H1 (cell line): ENCODE measurements at regions not wholly inside any gene's neighbourhood (a gene's known extent, or its start where the extent isn't known, plus 50 kb on each side); places are given as distances from the start of the nearest gene placed in this dataset.

ENCODE experiments used
- BCL11A ChIP-seq, 2 experiments: IDR thresholded peaks; one replicate each; pipeline ENCODE4 v1.6.1; 2011; ENCODE audit warnings: low read depth in 2 of 2, low read length in 2 of 2, mild to moderate bottlenecking in 2 of 2
- PHF8 ChIP-seq: fragments of 200-600 bp; sonication (generic); conservative IDR thresholded peaks from 2 replicates; pipeline ENCODE4 v1.7.1; 2012; ENCODE audit warnings: low read depth, mild to moderate bottlenecking, inconsistent platforms, low read length, moderate library complexity
- TF ChIP-seq, protein P1 (sequence below): IDR thresholded peaks from 2 replicates; pipeline ENCODE4 v1.6.1; 2012; ENCODE audit warnings: inconsistent platforms

DNA sequence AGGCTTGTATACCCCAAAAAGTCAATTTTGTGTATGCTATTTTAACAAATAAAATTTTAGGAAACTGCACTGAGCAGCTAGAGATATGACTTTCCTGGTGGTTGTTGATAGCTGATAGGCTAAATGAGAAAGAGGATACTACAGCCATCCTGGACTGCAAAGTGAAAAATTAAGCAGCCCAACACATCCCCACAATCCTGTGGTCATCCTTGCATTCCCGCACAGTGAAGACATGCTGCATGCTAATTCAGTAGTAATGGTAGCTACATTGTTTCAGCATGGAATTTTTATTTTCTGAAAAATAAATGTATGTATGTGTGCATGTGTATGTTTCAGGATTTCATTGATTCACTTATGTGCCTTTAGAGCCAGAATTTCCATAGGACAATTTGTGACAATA lies 124.2 kb upstream of the CCDC68 start (continued):
- TF ChIP-seq, protein P1, sequence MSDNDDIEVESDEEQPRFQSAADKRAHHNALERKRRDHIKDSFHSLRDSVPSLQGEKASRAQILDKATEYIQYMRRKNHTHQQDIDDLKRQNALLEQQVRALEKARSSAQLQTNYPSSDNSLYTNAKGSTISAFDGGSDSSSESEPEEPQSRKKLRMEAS: no peak
- TF ChIP-seq BCL11A (IDR thresholded peaks at IDR 0.05; ENCODE audit: low read depth in 2 of 2, low read length in 2 of 2): no peak
- no peak for TF ChIP-seq PHF8
- TF ChIP-seq, all 59 proteins: peak for 0
